ENCODE measurements at regions not wholly inside any gene's neighbourhood (a gene's known extent, or its start where the extent isn't known, plus 50 kb on each side); places are given as distances from the start of the nearest gene placed in this dataset.

DNA sequence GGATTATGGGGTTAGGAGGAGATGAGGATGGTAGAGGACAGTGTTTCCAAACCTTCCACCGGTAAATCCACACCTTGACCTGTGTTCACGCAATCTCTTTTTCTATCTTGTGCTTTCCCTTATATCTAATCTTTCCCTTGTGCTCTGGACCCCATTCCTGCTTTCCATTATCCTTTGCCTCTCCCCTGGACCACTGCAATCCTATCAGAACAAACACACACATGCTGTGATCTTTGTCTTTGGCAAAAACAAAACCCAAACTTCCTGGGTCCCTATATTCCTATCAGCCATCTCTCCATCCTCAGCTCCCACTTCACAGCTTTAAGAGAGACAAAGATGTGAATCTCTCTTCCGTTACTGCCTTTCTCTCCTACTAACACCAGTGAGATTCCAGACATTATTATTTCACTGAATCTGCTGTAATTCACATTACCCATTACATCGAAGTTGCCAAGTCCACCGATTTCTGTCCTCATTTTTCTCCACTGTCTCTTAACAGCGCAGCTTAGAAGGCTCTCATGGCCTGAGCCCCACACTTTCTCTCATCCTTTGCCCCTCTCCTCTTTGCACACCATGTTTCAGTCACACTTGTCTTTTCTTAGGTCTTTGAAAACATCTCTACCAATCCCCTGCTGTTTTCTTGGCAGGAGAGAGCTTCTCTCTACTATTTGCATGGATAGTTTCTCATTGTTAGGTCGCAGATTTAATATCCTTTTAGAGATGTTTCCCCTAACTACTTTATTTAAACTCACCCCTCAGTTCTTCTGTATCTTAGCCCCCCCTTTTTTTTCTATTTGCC, 230.0 kb upstream of the B3GALT2 start:
- no peak overlapping the region for H3K27ac ChIP-seq
- no peak for FAIRE-seq
- WGBS (ENCODE audit: missing lambda C conversion rate): 83% methylated on average over 7 of the region's 7 CpGs
- CTCF ChIA-PET: no interaction called here
- no peak for DNase-seq (ENCODE audit: low read depth in 1 of 2, low spot score in 1 of 2)
- H3K4me2 ChIP-seq: no peak overlapping the region
- H3K4me1 ChIP-seq: peaks cover 6% of the 10 kb centered on the region; the same call in 1 of the 3 replicates
- no peaks in the 10 kb centered on the region for H3K9me3 ChIP-seq
- TF ChIP-seq FOSL2 (IDR thresholded peaks at IDR 0.05) (no peak), FOSL2 (CRISPR knock-in tag; IDR thresholded peaks at IDR 0.05) (no peak), BHLHE40 (IDR thresholded peaks at IDR 0.05; ENCODE audit: low read depth, low read length) (no peak), CEBPB (IDR thresholded peaks at IDR 0.05) (no peak), HDAC2 (IDR thresholded peaks at IDR 0.05) (no peak)
- TF ChIP-seq, protein P1, sequence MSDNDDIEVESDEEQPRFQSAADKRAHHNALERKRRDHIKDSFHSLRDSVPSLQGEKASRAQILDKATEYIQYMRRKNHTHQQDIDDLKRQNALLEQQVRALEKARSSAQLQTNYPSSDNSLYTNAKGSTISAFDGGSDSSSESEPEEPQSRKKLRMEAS (IDR thresholded peaks at IDR 0.05): no peak
- no peak for ATAC-seq
- H3K4me3 ChIP-seq: no peak overlapping the region
- POLR2A ChIA-PET: no interaction called here

DNA sequence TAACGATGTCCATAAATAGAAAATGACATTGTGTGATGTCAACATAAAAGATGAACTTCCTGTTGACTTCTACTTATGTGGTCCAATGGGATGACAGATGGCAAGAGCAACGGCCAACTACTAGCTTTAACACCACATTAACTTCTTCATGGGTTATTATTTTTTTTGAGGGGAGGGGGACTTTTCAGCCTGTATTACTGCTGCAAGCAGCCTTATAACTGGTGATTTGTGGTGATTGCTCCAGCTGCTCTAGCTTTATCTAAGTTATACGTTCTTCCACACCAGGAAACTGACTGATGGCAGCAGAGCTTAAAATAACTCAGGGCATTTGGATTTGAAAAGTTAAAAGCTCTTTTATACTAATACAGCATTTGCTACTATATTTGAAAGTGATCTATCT, 228.8 kb upstream of the B3GALT2 start:
- Histone ChIP-seq H3K4me3 (no peak overlapping the region), H3K4me2 (no peak overlapping the region), H3K9me3 (no peaks in the 10 kb centered on the region), H3K4me1 (peaks cover 6% of the 10 kb centered on the region; the same call in 1 of the 3 replicates), H3K27ac (no peak overlapping the region)
- FAIRE-seq (no peak), ATAC-seq (no peak), DNase-seq (ENCODE audit: low read depth in 1 of 2, low spot score in 1 of 2) (no peak)
- WGBS (ENCODE audit: missing lambda C conversion rate): 80% methylated on average over 3 of the region's 3 CpGs
- TF ChIP-seq HOXB13 (CRISPR knock-in tag; IDR thresholded peaks at IDR 0.05; ENCODE audit: low read depth) (no peak), KDM1A (IDR thresholded peaks at IDR 0.05; ENCODE audit: low read depth) (no peak), FOXS1 (CRISPR knock-in tag; IDR thresholded peaks at IDR 0.05) (no peak), EHMT2 (IDR thresholded peaks at IDR 0.05; ENCODE audit: low read depth) (no peak), CBX2 (IDR thresholded peaks at IDR 0.05; ENCODE audit: borderline replicate concordance, low read depth) (no peak), JUNB (IDR thresholded peaks at IDR 0.05) (no peak), FOSB (CRISPR knock-in tag; IDR thresholded peaks at IDR 0.05) (no peak), TP53 (CRISPR knock-in tag; IDR thresholded peaks at IDR 0.05) (no peak), SMC3 (IDR thresholded peaks at IDR 0.05) (no peak), EHF (CRISPR knock-in tag; IDR thresholded peaks at IDR 0.05) (no peak), CHD4 (IDR thresholded peaks at IDR 0.05; ENCODE audit: borderline replicate concordance) (no peak), NFE2L2 (conservative IDR thresholded peaks at IDR 0.05; ENCODE audit: low read length) (no peak), POLR2AphosphoS2 (conservative IDR thresholded peaks at IDR 0.05; ENCODE audit: low read length) (no peak), JUN (IDR thresholded peaks at IDR 0.05) (no peak), ZSCAN20 (CRISPR knock-in tag; IDR thresholded peaks at IDR 0.05) (no peak), HMGXB4 (CRISPR knock-in tag; IDR thresholded peaks at IDR 0.05; ENCODE audit: borderline replicate concordance) (no peak)
- TF ChIP-seq, protein P2, sequence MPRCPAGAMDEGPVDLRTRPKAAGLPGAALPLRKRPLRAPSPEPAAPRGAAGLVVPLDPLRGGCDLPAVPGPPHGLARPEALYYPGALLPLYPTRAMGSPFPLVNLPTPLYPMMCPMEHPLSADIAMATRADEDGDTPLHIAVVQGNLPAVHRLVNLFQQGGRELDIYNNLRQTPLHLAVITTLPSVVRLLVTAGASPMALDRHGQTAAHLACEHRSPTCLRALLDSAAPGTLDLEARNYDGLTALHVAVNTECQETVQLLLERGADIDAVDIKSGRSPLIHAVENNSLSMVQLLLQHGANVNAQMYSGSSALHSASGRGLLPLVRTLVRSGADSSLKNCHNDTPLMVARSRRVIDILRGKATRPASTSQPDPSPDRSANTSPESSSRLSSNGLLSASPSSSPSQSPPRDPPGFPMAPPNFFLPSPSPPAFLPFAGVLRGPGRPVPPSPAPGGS (IDR thresholded peaks at IDR 0.05): no peak
- TF ChIP-seq, protein P3, sequence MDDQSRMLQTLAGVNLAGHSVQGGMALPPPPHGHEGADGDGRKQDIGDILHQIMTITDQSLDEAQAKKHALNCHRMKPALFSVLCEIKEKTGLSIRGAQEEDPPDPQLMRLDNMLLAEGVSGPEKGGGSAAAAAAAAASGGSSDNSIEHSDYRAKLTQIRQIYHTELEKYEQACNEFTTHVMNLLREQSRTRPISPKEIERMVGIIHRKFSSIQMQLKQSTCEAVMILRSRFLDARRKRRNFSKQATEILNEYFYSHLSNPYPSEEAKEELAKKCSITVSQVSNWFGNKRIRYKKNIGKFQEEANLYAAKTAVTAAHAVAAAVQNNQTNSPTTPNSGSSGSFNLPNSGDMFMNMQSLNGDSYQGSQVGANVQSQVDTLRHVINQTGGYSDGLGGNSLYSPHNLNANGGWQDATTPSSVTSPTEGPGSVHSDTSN (IDR thresholded peaks at IDR 0.05): no peak
- CTCF ChIA-PET: no interaction called here
- POLR2A ChIA-PET: no interaction called here

Measured in A549 (cell line).